NCI-H2107 treated with DMSO at 0.1 percent for 48 hours (cell line): ENCODE measurements at regions not wholly inside any gene's neighbourhood (a gene's known extent, or its start where the extent isn't known, plus 50 kb on each side); places are given as distances from the start of the nearest gene placed in this dataset.

ENCODE experiments used
- DNase-seq: peaks from one replicate; lab custom pipeline; 2025; ENCODE audit not compliant: unreplicated experiment; lab: John Stamatoyannopoulos, UW

GRCh38 chr3:109897734-109898133 is 560.4 kb upstream of the DPPA4 start:
- DNase-seq, result no peak

DNA sequence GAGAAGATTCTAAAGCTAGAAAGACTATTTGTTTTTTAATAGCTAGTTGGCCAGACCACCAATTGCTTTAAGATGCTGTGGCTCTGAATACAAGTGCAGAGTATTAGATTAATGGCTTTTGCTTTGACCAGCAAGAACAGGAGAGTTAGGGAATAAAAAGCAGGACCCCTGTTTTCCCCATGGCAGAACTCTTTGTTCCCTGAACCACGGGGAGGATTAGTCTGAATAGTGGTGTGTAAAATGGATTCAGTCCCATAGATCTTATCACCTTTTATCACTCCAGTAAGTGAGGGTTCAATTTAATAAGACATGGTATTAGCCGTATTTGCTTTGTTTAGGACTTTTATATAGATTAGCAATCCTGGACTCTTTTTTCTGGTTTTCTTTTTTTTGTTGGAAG is 562.6 kb upstream of the DPPA4 start:
- DNase-seq, result no peak

DNA sequence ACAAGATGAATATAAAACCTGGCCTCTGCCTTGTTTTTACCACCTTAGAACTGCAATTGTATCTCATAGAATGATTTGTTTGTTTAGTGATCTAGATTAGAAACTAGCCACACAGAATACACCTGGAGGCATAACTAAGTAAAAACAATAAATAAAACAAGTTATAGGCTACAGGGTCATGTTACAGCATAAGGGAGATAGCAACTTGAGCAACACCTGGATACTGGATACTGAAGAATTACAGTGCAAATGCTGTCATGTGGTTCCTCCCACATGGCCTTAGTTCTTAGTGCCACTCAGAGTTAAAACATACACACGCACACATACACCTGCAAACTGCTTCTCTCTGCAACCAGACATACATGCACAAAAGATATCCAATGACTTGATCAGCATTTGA is 563.4 kb upstream of the DPPA4 start:
- DNase-seq, result peak; percentile 22

GRCh38 chr3:109902549-109902948 is 565.2 kb upstream of the DPPA4 start:
- no peak for DNase-seq

DNA sequence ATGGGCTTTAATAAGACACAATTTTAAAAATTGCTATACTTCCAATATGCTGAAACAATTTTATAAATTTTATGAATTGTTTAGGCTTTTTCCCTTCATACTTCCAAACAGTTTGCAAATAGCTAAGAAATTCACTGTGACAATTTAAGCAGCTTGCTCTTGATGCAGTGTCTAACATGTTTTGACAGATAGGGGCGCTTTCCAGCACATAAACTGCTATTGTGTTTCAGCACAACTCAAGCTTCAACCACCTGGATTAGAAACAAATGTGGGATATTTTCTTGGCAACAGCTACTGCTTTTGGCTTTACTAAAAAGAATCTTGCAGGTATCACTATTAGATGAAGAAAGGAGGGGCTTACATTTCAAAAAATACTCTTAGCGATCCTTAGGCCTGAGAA is 565.8 kb upstream of the DPPA4 start:
- DNase-seq, result no peak

- DNase-seq, result no peak
Measured at GRCh38 chr3:109910772-109911171, 573.4 kb upstream of the DPPA4 start.

- no peak for DNase-seq
Measured at GRCh38 chr3:109918740-109919139, 581.4 kb upstream of the DPPA4 start.

DNA sequence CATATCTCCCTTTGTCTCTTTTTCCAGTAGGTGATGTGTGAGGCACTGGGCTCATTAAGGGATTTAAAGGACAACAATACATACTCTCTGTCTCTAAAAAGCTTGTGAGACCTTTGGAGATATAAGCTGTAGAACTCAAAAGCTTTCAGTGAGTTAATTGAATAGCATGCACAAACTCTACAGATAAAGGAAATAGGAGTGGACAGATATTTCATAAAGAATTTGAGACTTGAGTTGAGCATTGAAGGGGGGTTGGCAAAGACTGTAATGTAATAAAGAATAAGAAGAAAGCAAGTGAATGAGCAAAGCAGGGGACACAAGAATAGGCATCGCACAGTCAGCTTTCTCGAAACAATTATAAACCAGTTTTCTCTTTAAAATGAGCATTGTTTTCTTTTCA is 583.4 kb upstream of the DPPA4 start:
- no peak for DNase-seq

DNA sequence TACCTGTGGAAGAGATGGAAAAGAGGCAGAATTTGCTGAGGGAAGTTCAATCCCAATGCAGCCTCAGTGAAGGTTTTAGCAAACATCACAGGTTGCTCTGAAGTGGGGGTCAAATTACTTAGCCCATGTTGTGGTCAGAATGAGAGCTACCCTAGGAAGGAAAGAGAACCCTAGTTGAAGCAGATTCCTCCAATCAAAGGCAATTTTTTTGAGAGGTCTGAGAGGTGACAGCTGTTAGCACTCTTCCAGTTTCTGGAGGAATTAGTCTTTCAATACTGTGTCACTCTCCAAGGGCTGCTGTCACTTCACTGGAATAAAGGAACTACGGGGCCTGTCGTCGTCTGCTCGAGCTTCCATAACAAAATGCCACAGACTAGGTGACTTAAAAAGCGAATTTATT is 584.2 kb upstream of the DPPA4 start:
- DNase-seq, result peak; percentile 25

DNA sequence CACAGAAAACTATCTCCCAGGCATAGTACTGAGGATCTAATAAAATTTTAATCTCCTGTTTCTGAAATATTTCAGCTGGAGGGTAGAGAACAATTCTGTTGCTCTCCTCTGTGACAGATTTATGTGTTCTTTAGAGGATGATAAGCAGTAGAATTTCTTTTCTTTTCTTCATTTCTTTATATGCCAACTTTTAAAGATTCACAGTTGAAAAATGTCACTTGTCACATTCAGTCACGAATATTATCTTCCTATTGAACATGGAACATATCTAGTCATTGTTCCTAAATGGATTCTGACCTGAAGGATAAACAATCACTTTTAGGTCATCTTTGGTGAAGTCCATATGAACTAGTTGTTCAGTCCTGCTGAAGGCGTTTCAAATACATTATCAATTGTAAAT is 585.5 kb upstream of the DPPA4 start:
- DNase-seq, result no peak

DNA sequence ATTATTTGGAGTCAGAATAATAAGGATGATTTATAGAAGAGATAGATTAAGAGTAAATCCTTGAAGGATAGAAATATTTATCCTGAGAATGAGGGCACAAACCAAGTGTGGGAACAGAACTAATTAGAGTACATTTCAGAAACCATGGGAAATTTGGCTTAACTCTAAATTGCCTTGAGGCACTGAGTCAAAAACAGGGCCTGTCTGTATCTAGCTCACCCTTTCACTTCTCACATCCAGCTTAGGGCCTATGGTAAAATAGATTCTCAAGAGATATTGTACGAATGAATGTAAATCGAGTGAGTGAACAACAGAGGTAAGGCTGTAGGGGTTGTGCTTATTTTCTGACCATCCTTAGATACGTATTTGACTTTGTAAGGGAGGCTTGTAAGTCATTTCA is 586.1 kb upstream of the DPPA4 start:
- DNase-seq, result no peak

GRCh38 chr3:109924196-109924595 is 586.9 kb upstream of the DPPA4 start:
- DNase-seq, result no peak

DNA sequence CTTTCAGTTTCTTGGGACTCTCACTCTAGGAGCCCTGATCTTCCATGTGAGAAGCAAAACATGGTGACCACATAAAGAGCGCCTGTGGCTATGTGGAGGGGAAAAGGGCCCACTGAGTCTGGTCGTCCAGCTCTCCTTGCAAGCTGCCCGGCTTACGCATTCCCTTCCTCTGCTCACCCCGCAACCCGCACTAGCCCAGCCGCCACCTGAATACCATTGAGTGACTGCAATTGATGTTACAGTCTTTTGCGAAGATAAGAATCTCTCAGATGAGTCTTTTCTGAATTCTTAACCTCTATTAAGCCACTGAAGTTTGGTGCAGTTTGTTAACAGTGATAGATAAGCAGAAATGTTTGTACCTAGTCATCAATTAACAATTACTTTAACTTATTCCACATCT is 589.0 kb upstream of the DPPA4 start:
- no peak for DNase-seq

DNA sequence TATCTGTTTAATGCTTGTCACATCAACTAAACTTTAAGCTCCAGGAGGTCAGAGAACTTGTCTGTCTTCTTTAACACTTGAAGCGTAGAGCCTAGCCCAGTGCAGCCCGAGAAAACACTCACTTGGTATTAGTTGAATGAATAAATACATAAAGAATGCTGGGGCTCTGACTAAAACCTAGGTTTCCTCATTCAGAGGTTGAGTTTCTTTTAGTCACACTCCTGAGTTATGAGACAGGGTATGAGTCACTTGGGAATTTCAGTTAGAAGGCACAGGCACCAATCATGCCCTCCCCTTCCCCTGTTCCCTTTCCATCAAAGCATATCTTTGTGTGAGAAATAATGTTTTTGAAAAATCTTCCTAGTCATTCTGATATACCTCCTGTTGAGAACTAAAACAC is 589.8 kb upstream of the DPPA4 start:
- DNase-seq, result no peak

DNA sequence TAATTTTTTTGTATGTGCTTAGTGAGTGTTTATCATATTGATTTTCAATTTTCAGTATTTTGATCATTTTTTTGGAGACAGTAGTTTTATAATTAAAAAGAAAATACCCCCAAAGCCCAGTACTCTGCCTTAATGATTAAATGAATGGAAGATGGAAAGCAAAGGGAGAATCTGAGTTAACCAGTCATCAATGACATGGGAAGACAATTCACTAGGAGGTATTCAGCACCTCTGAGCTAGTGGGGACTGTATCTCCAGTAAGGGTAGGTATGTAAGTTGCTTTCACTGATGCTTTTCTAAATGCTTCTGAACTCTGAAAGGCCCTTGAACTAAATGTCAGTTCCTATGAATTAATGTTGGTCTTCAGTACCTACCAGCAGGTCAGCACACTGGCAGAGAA is 590.4 kb upstream of the DPPA4 start:
- no peak for DNase-seq

- DNase-seq, result no peak
Measured at GRCh38 chr3:109930582-109930981, 593.2 kb upstream of the DPPA4 start.

- DNase-seq, result no peak
Measured at GRCh38 chr3:109933576-109933975, 596.2 kb upstream of the DPPA4 start.

GRCh38 chr3:109939817-109940216 is 602.5 kb upstream of the DPPA4 start:
- DNase-seq, result no peak

DNA sequence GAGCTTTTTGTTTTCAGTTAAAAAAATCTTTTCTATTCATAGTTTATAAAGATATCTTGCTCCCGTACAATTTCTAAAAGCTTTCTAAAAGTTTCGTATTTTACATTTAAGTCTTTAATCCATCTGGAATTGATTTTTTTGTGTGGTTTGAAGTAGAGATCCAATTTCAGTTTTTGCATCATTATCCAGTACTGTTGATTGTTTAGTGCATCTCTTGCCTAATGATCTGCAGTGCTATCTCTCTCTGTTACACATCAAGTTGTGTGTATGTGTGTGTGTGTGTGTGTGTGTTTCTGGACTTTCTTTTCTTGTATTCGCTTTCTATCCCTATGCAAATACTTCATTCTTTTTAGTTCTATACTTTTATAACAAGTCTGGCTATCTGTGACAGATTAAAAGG is 605.8 kb upstream of the DPPA4 start:
- no peak for DNase-seq

DNA sequence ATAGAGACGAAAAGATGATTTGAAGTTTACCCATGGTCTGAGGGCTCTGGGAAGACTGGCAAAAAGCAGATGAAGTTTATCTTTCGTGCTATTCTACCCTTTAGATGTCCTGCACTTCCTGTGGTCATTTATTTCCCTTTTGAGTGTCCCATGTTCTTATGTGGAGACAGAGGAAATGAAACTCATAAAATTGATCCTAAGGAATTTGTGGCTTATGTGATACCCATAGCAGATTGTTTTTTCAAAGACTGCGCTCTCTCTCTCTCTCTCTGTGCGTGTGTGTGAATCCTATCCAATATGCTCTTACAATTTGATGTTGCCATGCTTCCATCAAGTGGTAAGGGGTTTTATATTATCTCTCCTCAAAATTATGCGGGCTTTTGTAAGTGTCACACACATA is 607.5 kb upstream of the DPPA4 start:
- no peak for DNase-seq

DNA sequence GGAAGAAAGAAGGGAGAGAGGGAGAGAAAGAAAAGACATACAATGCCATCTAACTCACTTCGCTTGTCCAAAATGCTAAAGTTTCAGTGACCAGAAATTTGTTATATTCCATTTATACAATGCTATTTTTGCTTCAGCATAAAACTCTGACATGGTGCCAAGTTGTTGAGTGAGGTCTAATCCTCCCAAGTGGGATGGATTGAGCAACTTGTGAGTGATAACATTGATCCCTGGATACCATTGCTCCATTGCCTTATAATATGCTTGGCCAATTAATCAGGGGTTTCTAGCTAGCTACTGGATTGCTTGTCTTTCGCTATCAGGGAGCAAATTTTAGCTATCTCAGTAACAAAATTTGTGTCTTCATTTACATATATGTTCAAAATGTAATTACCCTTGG is 615.6 kb upstream of the DPPA4 start:
- no peak for DNase-seq

DNA sequence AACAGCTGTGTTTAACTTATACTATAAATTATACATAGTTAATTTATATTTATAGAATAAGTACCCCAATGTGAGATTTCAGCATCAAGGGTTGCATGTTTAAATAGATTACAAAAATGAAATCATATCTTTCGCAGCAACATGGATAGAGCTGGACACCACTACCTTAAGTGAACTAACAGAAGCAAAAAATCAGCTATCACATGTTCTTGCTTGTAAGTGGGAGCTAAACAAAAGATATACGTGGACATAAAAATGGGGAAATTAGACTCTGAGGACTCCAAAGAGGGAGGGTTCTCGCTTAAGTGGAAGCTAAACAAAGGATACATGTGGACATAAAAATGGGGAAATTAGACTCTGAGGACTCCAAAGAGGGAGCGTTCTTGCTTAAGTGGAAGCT is 626.5 kb upstream of the DPPA4 start:
- DNase-seq, result peak; percentile 3

DNA sequence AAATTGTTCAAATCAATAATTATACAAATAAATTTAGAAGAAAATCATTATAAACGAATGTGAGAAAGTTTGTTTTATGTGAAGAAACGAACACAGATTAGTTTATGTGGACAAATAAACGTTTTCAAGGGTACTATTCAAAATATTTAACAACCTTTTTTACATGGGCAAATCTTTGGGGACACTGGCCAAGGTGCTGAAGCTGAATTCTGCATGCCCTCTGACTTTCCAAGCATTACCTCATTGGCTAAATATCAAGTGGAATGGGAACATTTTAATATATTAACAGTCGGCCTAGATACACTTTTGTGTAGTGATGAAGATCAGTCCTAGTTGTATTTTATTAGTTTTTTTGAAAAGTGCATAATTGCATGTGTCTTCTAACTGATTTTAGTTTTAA is 636.4 kb upstream of the DPPA4 start:
- DNase-seq, result no peak

GRCh38 chr3:109977897-109978296 is 640.6 kb upstream of the DPPA4 start:
- no peak for DNase-seq
